Keratinocyte (primary cell): ENCODE measurements at regions not wholly inside any gene's neighbourhood (a gene's known extent, or its start where the extent isn't known, plus 50 kb on each side); places are given as distances from the start of the nearest gene placed in this dataset.

Source experiments
- DNase-seq: peaks from one replicate; pipeline ENCODE4 v3.0.0-alpha.2; 2011; ENCODE audit warnings: low read depth, missing footprints, low spot score
- FAIRE-seq: peaks from 2 replicates; lab custom pipeline; 2011; peaks lifted over from hg19 to GRCh38; lab: Jason Lieb, UNC
- H2AFZ ChIP-seq: 2 replicates; pipeline ENCODE4 v1.6.0; 2012; ENCODE audit warnings: low read length, control low read depth, inconsistent platforms; ENCODE audit not compliant: control insufficient read depth
- H3K27ac ChIP-seq: 2 replicates; pipeline ENCODE4 v1.5.1; 2011; ENCODE audit warnings: low read length; ENCODE audit not compliant: control insufficient read depth, insufficient read depth
- H3K27me3 ChIP-seq: 3 replicates; pipeline ENCODE4 v1.6.0; 2011; ENCODE audit warnings: low read length; ENCODE audit not compliant: control insufficient read depth, insufficient read depth; ENCODE audit errors: extremely low read depth
- H3K36me3 ChIP-seq, 2 experiments: 2 replicates in 1 of 2; 3 replicates in 1 of 2; pipeline ENCODE4 v1.5.1; 2011; ENCODE audit warnings: low read length in 2 of 2, mild to moderate bottlenecking in 1 of 2; ENCODE audit not compliant: control insufficient read depth in 2 of 2, insufficient read depth in 2 of 2; ENCODE audit errors: extremely low read depth in 1 of 2
- H3K4me1 ChIP-seq: 3 replicates; pipeline ENCODE4 v1.5.1; 2011; ENCODE audit warnings: low read length; ENCODE audit not compliant: control insufficient read depth, insufficient read depth; ENCODE audit errors: extremely low read depth
- H3K4me2 ChIP-seq: 3 replicates; pipeline ENCODE4 v1.6.0; 2011; ENCODE audit warnings: low read depth, low read length; ENCODE audit not compliant: control insufficient read depth, insufficient read depth; ENCODE audit errors: extremely low read depth
- H3K4me3 ChIP-seq, 3 experiments: fragments of 200-600 bp in 1 of 3; sonication (generic) in 1 of 3; 2 replicates in 2 of 3; 3 replicates in 1 of 3; pipeline ENCODE4 v1.5.1; 2011 to 2016; ENCODE audit warnings: low read length in 3 of 3, mild to moderate bottlenecking in 3 of 3, control low read depth in 2 of 3, inconsistent platforms in 1 of 3, low read depth in 1 of 3, mixed read lengths in 1 of 3, mixed run types in 1 of 3, moderate library complexity in 1 of 3; ENCODE audit not compliant: control insufficient read depth in 2 of 3, insufficient read depth in 2 of 3; ENCODE audit errors: extremely low read depth in 1 of 3
- H3K79me2 ChIP-seq: 2 replicates; pipeline ENCODE4 v1.6.0; 2012; ENCODE audit warnings: low read length; ENCODE audit not compliant: control insufficient read depth, insufficient read depth
- H3K9ac ChIP-seq: 3 replicates; pipeline ENCODE4 v1.6.0; 2011; ENCODE audit warnings: low read length; ENCODE audit not compliant: control insufficient read depth, insufficient read depth; ENCODE audit errors: extremely low read depth
- H3K9me1 ChIP-seq: 3 replicates; pipeline ENCODE4 v1.6.0; 2011; ENCODE audit warnings: low read length; ENCODE audit not compliant: control insufficient read depth, insufficient read depth; ENCODE audit errors: extremely low read depth
- H3K9me3 ChIP-seq: 2 replicates; pipeline ENCODE4 v1.5.1; 2012; ENCODE audit warnings: low read depth, low read length; ENCODE audit not compliant: control insufficient read depth
- H4K20me1 ChIP-seq: 3 replicates; pipeline ENCODE4 v1.6.0; 2011; ENCODE audit warnings: low read length; ENCODE audit not compliant: control insufficient read depth, insufficient read depth; ENCODE audit errors: extremely low read depth
- CTCF ChIP-seq, 3 experiments: IDR thresholded peaks in 1 of 3; conservative IDR thresholded peaks in 1 of 3; optimal IDR thresholded peaks in 1 of 3; 2 replicates in 2 of 3; 3 replicates in 1 of 3; pipeline versions ENCODE3 to v1.5.1; 2011; ENCODE audit warnings: low read length in 3 of 3, mild to moderate bottlenecking in 3 of 3, moderate library complexity in 2 of 3, control low read depth in 1 of 3, inconsistent platforms in 1 of 3; ENCODE audit not compliant: insufficient read depth in 2 of 3; ENCODE audit errors: extremely low read depth in 1 of 3
- EZH2 ChIP-seq: IDR thresholded peaks from one replicate; pipeline ENCODE4 v1.6.1; 2012; ENCODE audit warnings: inconsistent platforms, mild to moderate bottlenecking, low read length, moderate library complexity
- dilution Hi-C: fragments of 300-500 bp; cut with MboI; formaldehyde crosslinking; loops from one replicate; pipeline ENCODE4 v1.7.0; 2020; ENCODE audit warnings: low sequenced_read_pairs; ENCODE audit not compliant: extremely low pct_ligation_motif_present

- DNase-seq (no peak), FAIRE-seq (no peak)
- Histone ChIP-seq H3K27me3 (no peaks in the 10 kb centered on the region), H3K9ac (no peak overlapping the region), H3K27ac (no peak overlapping the region), H3K36me3 (no peaks in the 10 kb centered on the region), H3K9me1 (no peaks in the 10 kb centered on the region), H3K4me1 (no peaks in the 10 kb centered on the region), H3K79me2 (no peaks in the 10 kb centered on the region), H3K4me2 (no peak overlapping the region), H4K20me1 (no peaks in the 10 kb centered on the region), H2AFZ (no peak overlapping the region), H3K4me3 (no peak overlapping the region), H3K9me3 (no peaks in the 10 kb centered on the region)
- TF ChIP-seq EZH2: no peak
- TF ChIP-seq CTCF (optimal IDR thresholded peaks at IDR 0.05 in 1 of 3, IDR thresholded peaks at IDR 0.05 in 1 of 3, conservative IDR thresholded peaks at IDR 0.05 in 1 of 3; ENCODE audit: extremely low read depth in 1 of 3, insufficient read depth in 2 of 3, low read length in 3 of 3): no peak
- dilution Hi-C loops: no loop called here
Observed at GRCh38 chrX:23493941-23494374, 159.3 kb downstream of the PTCHD1 start.

GRCh38 chrX:23494741-23495140 lies 160.1 kb downstream of the PTCHD1 start:
- TF ChIP-seq EZH2 (no peak), CTCF (optimal IDR thresholded peaks at IDR 0.05 in 1 of 3, IDR thresholded peaks at IDR 0.05 in 1 of 3, conservative IDR thresholded peaks at IDR 0.05 in 1 of 3; ENCODE audit: extremely low read depth in 1 of 3, insufficient read depth in 2 of 3, low read length in 3 of 3) (no peak)
- H2AFZ ChIP-seq: no peak overlapping the region
- no peak overlapping the region for H3K4me2 ChIP-seq
- no peak overlapping the region for H3K4me3 ChIP-seq
- H3K4me1 ChIP-seq: no peaks in the 10 kb centered on the region
- no peak overlapping the region for H3K27ac ChIP-seq
- no peaks in the 10 kb centered on the region for H3K79me2 ChIP-seq
- no peak overlapping the region for H3K9ac ChIP-seq
- H3K27me3 ChIP-seq: no peaks in the 10 kb centered on the region
- FAIRE-seq (no peak), DNase-seq (no peak)
- no peaks in the 10 kb centered on the region for H3K9me3 ChIP-seq
- H4K20me1 ChIP-seq: no peaks in the 10 kb centered on the region
- H3K36me3 ChIP-seq: no peaks in the 10 kb centered on the region
- dilution Hi-C loops: no loop called here
- H3K9me1 ChIP-seq: no peaks in the 10 kb centered on the region
